HEK293 (cell line): ENCODE measurements at regions not wholly inside any gene's neighbourhood (a gene's known extent, or its start where the extent isn't known, plus 50 kb on each side); places are given as distances from the start of the nearest gene placed in this dataset.
A peak's percentile ranks its signal among the peaks of the same experiment; 100 is the strongest.
"Not testable (repeated sequence)": the region's sequence is repeated elsewhere in the genome, so short reads cannot be mapped to it uniquely, and the experiment has no call there.

Experiments used
- CTCF ChIA-PET: fragments of 350-600 bp; formaldehyde crosslinking; extraction: SDS; loops from one replicate; lab custom pipeline; 2021; ENCODE audit warnings: antibody characterized with exemption; lab: Yijun Ruan, JAX
- POLR2A ChIA-PET: fragments of 300-600 bp; formaldehyde crosslinking; extraction: SDS; loops from one replicate; lab custom pipeline; 2020; ENCODE audit warnings: antibody characterized with exemption, inconsistent platforms; lab: Yijun Ruan, JAX
- H3K27ac ChIP-seq: fragments of 200-500 bp; sonication (Bioruptor generic); 2 replicates; pipeline ENCODE4 v1.5.1; 2014; ENCODE audit warnings: low read depth, low read length, control low read depth, inconsistent platforms; ENCODE audit errors: extremely low read depth
- H3K36me3 ChIP-seq, 2 experiments: fragments of 200-500 bp in 1 of 2; sonication (Bioruptor generic) in 1 of 2; 1 replicate in 1 of 2; 2 replicates in 1 of 2; pipeline ENCODE4 v1.5.1; 2014 to 2017; ENCODE audit warnings: inconsistent platforms in 2 of 2, low read length in 2 of 2; ENCODE audit not compliant: control insufficient read depth in 2 of 2, insufficient read depth in 1 of 2
- H3K4me1 ChIP-seq: fragments of 200-500 bp; sonication (Bioruptor generic); 2 replicates; pipeline ENCODE4 v1.5.1; 2014; ENCODE audit warnings: mild to moderate bottlenecking, low read length, inconsistent platforms; ENCODE audit not compliant: control insufficient read depth, insufficient read depth
- H3K4me3 ChIP-seq: 2 replicates; pipeline ENCODE4 v1.5.1; 2011; ENCODE audit warnings: low read depth, mild to moderate bottlenecking, control low read depth, low read length, moderate library complexity
- H3K9me3 ChIP-seq: fragments of 200-500 bp; sonication (Bioruptor generic); 2 replicates; pipeline ENCODE4 v1.5.1; 2014; ENCODE audit warnings: low read depth, low read length, inconsistent platforms; ENCODE audit not compliant: control insufficient read depth, insufficient read depth
- GFI1B ChIP-seq: fragments of 450-650 bp; formaldehyde crosslinking; IDR thresholded peaks from 2 replicates; pipeline ENCODE4 v1.5.1; 2016; ENCODE audit warnings: missing biosample characterization, missing genetic modification characterization
- HOXA7 ChIP-seq: sonication (generic); formaldehyde crosslinking; IDR thresholded peaks from 2 replicates; pipeline ENCODE4 v1.8.1; 2022; ENCODE audit warnings: missing genetic modification reagents, borderline replicate concordance
- OVOL3 ChIP-seq: fragments of 450-650 bp; formaldehyde crosslinking; IDR thresholded peaks from 2 replicates; pipeline ENCODE4 v1.5.1; 2016; ENCODE audit warnings: missing biosample characterization, missing genetic modification characterization
- SALL2 ChIP-seq: fragments of 450-650 bp; formaldehyde crosslinking; IDR thresholded peaks from 2 replicates; pipeline ENCODE4 v1.5.0; 2017; ENCODE audit warnings: missing biosample characterization, mild to moderate bottlenecking, missing genetic modification characterization, borderline replicate concordance
- SCRT2 ChIP-seq: fragments of 450-650 bp; formaldehyde crosslinking; IDR thresholded peaks from 2 replicates; pipeline ENCODE4 v1.5.1; 2016; ENCODE audit warnings: missing biosample characterization, missing genetic modification characterization
- YY2 ChIP-seq: fragments of 450-650 bp; formaldehyde crosslinking; IDR thresholded peaks from 2 replicates; pipeline ENCODE4 v1.5.1; 2016; ENCODE audit warnings: missing biosample characterization, missing genetic modification characterization
- ZBTB20 ChIP-seq: fragments of 450-650 bp; formaldehyde crosslinking; IDR thresholded peaks from 2 replicates; pipeline ENCODE4 v1.5.1; 2016; ENCODE audit warnings: missing biosample characterization, missing genetic modification characterization
- ZFHX2 ChIP-seq: fragments of 450-650 bp; formaldehyde crosslinking; conservative IDR thresholded peaks from 2 replicates; pipeline ENCODE4 v1.5.1; 2016; ENCODE audit warnings: missing biosample characterization, missing genetic modification characterization
- ZIC2 ChIP-seq: fragments of 450-650 bp; formaldehyde crosslinking; IDR thresholded peaks from 2 replicates; pipeline ENCODE4 v1.5.1; 2016; ENCODE audit warnings: missing biosample characterization, missing genetic modification characterization
- ZNF146 ChIP-seq: fragments of 450-650 bp; formaldehyde crosslinking; IDR thresholded peaks from 2 replicates; pipeline ENCODE4 v1.5.1; 2016; ENCODE audit warnings: missing biosample characterization, missing genetic modification characterization
- ZNF223 ChIP-seq: fragments of 450-650 bp; formaldehyde crosslinking; IDR thresholded peaks from 2 replicates; pipeline ENCODE4 v1.5.1; 2016; ENCODE audit warnings: missing biosample characterization, missing genetic modification characterization
- ZNF23 ChIP-seq: fragments of 450-650 bp; formaldehyde crosslinking; IDR thresholded peaks from 2 replicates; pipeline ENCODE4 v1.5.1; 2016; ENCODE audit warnings: missing biosample characterization, missing genetic modification characterization, borderline replicate concordance
- ZNF654 ChIP-seq: fragments of 450-650 bp; formaldehyde crosslinking; IDR thresholded peaks from 2 replicates; pipeline ENCODE4 v1.5.1; 2016; ENCODE audit warnings: low read depth, missing biosample characterization, missing genetic modification characterization
- ZNF677 ChIP-seq: fragments of 450-650 bp; IDR thresholded peaks from 2 replicates; pipeline ENCODE4 v1.5.0; 2018; ENCODE audit warnings: missing biosample characterization, mild to moderate bottlenecking, missing genetic modification characterization, moderate library complexity
- ZNF76 ChIP-seq: fragments of 450-650 bp; formaldehyde crosslinking; IDR thresholded peaks from 2 replicates; pipeline ENCODE4; 2016; ENCODE audit warnings: low read depth, missing biosample characterization, missing genetic modification characterization, borderline replicate concordance
- ZNF792 ChIP-seq: fragments of 450-650 bp; formaldehyde crosslinking; IDR thresholded peaks from 2 replicates; pipeline ENCODE4 v1.5.1; 2016; ENCODE audit warnings: missing biosample characterization, missing genetic modification characterization
- ZSCAN23 ChIP-seq: fragments of 450-650 bp; formaldehyde crosslinking; IDR thresholded peaks from 2 replicates; pipeline ENCODE4 v1.5.1; 2016; ENCODE audit warnings: missing biosample characterization, missing genetic modification characterization
- TF ChIP-seq, protein P1 (sequence below): fragments of 450-650 bp; formaldehyde crosslinking; IDR thresholded peaks from 2 replicates; pipeline ENCODE4 v1.5.1; 2016; ENCODE audit warnings: missing biosample characterization, missing genetic modification characterization
- TF ChIP-seq, protein P2 (sequence below): fragments of 450-650 bp; formaldehyde crosslinking; IDR thresholded peaks from 2 replicates; pipeline ENCODE4 v1.5.1; 2016; ENCODE audit warnings: missing biosample characterization, missing genetic modification characterization
- TF ChIP-seq, protein P3 (sequence below): fragments of 450-650 bp; formaldehyde crosslinking; conservative IDR thresholded peaks from 2 replicates; pipeline ENCODE4 v1.5.1; 2016; ENCODE audit warnings: low read depth, missing biosample characterization, missing genetic modification characterization
- TF ChIP-seq, protein P4 (sequence below): fragments of 450-650 bp; IDR thresholded peaks from 2 replicates; pipeline ENCODE4 v1.5.1; 2018; ENCODE audit warnings: missing biosample characterization, missing genetic modification characterization

DNA sequence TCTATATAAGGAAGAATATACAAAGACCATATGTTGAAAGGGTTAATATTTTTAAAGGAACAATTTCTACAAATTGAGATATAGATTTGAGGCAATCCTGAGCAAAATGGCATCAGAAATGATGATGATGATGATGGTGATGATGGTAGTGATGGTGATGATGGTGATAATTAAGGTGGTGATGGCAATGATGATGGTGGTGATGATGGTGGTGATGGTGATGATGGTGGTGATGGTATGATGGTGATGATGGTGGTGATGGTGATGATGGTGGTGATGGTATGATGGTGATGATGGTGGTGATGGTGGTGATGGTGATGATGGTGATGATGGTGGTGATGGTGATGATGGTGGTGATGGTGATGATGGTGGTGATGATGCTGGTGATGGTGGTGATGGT lies 150.1 kb upstream of the IRX1 start:
- CTCF ChIA-PET = not testable (repeated sequence)

DNA sequence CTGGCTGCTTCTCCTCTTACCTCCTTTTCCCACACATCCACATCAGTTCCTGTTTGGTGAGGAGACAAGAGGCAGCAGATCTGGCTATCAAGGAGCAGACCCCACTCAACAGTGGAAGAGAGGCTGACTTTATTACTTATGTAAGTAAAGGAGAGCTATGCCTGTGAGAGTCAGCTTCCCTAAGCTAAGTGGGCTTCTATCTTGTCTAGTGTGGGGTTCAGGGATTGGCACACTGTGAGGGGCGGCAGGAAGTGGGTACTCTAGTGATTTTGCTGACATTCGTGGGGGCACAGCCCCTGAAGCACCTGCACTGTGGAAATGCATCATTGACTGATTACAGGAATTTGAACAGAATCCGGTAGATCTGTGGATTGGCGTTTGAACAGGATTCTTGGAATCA lies 163.5 kb upstream of the IRX1 start:
- CTCF ChIA-PET = no interaction called here
- H3K27ac ChIP-seq = no peak overlapping the region
- POLR2A ChIA-PET = no interaction called here
- no peaks in the 10 kb centered on the region for H3K36me3 ChIP-seq
- TF ChIP-seq OVOL3 (no peak), ZIC2 (tag by site-specific recombination) (no peak), ZNF146 (tag by site-specific recombination) (no peak), ZNF654 (tag by site-specific recombination) (no peak), SALL2 (no peak), ZNF76 (tag by site-specific recombination) (no peak), ZNF223 (tag by site-specific recombination) (no peak), ZNF23 (no peak), ZFHX2 (tag by site-specific recombination) (no peak), ZSCAN23 (tag by site-specific recombination) (no peak), HOXA7 (no peak), GFI1B (tag by site-specific recombination) (no peak), ZNF792 (tag by site-specific recombination) (no peak), ZNF677 (tag by site-specific recombination) (no peak), YY2 (no peak), ZBTB20 (tag by site-specific recombination) (no peak), SCRT2 (tag by site-specific recombination) (no peak)
- TF ChIP-seq, protein P1, sequence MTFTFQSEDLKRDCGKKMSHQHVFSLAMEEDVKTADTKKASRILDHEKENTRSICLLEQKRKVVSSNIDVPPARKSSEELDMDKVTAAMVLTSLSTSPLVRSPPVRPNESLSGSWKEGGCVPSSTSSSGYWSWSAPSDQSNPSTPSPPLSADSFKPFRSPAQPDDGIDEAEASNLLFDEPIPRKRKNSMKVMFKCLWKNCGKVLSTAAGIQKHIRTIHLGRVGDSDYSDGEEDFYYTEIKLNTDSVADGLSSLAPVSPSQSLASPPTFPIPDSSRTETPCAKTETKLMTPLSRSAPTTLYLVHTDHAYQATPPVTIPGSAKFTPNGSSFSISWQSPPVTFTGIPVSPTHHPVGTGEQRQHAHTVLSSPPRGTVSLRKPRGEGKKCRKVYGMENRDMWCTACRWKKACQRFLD (tag by site-specific recombination) = no peak
- TF ChIP-seq, protein P2, sequence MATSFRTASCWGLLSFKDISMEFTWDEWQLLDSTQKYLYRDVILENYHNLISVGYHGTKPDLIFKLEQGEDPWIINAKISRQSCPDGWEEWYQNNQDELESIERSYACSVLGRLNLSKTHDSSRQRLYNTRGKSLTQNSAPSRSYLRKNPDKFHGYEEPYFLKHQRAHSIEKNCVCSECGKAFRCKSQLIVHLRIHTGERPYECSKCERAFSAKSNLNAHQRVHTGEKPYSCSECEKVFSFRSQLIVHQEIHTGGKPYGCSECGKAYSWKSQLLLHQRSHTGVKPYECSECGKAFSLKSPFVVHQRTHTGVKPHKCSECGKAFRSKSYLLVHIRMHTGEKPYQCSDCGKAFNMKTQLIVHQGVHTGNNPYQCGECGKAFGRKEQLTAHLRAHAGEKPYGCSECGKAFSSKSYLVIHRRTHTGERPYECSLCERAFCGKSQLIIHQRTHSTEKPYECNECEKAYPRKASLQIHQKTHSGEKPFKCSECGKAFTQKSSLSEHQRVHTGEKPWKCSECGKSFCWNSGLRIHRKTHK (tag by site-specific recombination) = no peak
- TF ChIP-seq, protein P3, sequence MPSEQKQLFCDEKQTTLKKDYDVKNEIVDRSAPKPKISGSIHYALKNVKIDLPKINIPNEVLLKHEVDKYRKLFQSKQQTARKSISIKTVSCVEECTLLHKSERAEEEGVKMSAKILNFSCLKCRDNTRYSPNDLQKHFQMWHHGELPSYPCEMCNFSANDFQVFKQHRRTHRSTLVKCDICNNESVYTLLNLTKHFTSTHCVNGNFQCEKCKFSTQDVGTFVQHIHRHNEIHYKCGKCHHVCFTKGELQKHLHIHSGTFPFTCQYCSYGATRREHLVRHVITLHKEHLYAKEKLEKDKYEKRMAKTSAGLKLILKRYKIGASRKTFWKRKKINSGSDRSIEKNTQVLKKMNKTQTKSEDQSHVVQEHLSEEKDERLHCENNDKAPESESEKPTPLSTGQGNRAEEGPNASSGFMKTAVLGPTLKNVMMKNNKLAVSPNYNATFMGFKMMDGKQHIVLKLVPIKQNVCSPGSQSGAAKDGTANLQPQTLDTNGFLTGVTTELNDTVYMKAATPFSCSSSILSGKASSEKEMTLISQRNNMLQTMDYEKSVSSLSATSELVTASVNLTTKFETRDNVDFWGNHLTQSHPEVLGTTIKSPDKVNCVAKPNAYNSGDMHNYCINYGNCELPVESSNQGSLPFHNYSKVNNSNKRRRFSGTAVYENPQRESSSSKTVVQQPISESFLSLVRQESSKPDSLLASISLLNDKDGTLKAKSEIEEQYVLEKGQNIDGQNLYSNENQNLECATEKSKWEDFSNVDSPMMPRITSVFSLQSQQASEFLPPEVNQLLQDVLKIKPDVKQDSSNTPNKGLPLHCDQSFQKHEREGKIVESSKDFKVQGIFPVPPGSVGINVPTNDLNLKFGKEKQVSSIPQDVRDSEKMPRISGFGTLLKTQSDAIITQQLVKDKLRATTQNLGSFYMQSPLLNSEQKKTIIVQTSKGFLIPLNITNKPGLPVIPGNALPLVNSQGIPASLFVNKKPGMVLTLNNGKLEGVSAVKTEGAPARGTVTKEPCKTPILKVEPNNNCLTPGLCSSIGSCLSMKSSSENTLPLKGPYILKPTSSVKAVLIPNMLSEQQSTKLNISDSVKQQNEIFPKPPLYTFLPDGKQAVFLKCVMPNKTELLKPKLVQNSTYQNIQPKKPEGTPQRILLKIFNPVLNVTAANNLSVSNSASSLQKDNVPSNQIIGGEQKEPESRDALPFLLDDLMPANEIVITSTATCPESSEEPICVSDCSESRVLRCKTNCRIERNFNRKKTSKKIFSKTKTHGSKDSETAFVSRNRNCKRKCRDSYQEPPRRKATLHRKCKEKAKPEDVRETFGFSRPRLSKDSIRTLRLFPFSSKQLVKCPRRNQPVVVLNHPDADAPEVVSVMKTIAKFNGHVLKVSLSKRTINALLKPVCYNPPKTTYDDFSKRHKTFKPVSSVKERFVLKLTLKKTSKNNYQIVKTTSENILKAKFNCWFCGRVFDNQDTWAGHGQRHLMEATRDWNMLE (tag by site-specific recombination) = no peak
- TF ChIP-seq, all 188 proteins: peak for 0
- Histone ChIP-seq H3K4me3 (no peak overlapping the region), H3K4me1 (no peaks in the 10 kb centered on the region), H3K9me3 (no peaks in the 10 kb centered on the region)

More for the DNA sequence above, 150.1 kb upstream of the IRX1 start:
- not testable (repeated sequence) for H3K36me3 ChIP-seq, H3K27ac ChIP-seq, H3K9me3 ChIP-seq
- TF ChIP-seq, protein P4, sequence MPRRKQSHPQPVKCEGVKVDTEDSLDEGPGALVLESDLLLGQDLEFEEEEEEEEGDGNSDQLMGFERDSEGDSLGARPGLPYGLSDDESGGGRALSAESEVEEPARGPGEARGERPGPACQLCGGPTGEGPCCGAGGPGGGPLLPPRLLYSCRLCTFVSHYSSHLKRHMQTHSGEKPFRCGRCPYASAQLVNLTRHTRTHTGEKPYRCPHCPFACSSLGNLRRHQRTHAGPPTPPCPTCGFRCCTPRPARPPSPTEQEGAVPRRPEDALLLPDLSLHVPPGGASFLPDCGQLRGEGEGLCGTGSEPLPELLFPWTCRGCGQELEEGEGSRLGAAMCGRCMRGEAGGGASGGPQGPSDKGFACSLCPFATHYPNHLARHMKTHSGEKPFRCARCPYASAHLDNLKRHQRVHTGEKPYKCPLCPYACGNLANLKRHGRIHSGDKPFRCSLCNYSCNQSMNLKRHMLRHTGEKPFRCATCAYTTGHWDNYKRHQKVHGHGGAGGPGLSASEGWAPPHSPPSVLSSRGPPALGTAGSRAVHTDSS (tag by site-specific recombination) = peak; percentile 89
- TF ChIP-seq, all 188 proteins: peak for 1; not testable (repeated sequence) for 187
- POLR2A ChIA-PET, H3K4me3 ChIP-seq, H3K4me1 ChIP-seq: not testable (repeated sequence)
